Mesenteric fat pad (tissue), 1 donor: ENCODE measurements at regions not wholly inside any gene's neighbourhood (a gene's known extent, or its start where the extent isn't known, plus 50 kb on each side); places are given as distances from the start of the nearest gene placed in this dataset.

Experiments
- DNase-seq: peaks from one replicate; pipeline ENCODE4 v3.0.0-alpha.2; 2020; ENCODE audit warnings: low spot score
- donor health status: DM: yes; HTN: yes; CAD: no.

DNA sequence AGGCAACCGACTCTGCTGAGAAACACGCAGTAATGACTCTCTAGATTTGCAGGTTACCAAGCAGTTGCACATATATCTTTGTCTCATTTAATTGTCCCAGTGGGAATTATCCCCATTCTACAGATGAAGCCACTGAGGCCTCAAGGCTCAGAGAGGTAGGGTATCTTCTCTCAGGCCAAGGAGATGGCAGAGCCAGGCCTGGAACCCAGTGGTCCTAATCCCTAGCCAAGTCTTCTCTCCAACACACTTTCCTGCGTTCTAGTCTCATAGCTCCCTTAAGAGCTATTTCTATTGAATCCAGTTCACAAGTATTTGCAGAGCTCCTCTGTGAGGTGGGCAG is 181.3 kb upstream of the BCOR start:
- no peak for DNase-seq

GRCh38 chrX:40278340-40279090 is 180.8 kb upstream of the BCOR start:
- no peak for DNase-seq

DNA sequence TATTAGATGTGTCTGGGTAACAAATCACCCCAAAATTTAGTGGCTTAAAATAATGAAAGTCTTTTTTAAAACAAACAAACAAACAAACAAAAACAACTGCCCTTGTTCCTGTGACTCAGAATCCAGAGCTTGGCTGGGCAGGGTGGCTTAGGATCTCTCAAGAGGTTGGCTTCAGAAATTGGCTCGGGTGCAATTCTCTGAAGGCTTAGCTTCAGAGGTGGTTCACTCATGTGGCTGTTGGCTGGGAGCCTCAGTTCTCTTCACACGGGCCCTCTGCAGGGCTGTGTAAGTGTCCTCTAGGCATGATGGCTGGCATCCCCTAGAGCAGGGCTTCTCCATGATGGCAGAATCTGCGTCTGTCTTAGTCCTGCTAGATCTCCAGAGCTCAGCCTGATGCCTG is 179.9 kb upstream of the BCOR start:
- no peak for DNase-seq

DNA sequence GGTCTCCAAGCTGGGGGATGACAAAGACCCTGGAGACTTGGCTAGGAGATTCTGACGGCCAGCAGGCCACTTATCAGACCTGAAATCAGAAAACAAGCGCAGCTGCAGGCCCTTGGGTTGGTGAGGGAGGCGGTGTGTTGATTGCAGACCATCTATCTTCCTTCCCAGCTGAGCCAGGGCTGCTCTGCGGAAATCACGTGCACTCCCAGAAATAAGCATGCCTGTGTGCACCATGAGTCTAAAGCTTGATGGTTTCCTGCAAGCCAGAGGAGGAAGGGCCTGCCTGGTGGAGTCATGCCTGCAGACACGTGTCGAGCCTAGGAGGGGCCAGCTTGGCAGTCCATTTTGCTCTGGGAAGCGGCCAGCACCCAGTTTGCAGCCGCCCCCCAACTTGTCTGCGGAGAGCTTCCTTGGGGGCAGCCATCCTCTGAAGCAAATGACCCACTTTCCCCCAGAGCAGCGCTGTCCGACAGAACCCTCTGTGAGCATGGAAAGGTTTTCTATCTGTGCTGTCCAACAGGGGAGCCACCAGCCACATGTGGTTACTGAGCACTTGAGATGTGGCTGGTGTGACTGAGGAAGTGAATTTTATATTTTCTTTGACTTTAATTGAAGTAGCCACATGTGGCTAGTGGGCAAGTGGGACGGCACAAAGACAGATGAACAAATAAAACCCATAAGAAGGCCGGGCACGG is 175.7 kb upstream of the BCOR start:
- no peak for DNase-seq

- DNase-seq, result no peak
These were observed 175.0 kb upstream of the BCOR start for GRCh38 chrX:40272776-40273175.

GRCh38 chrX:40272141-40272540 is 174.4 kb upstream of the BCOR start:
- DNase-seq, result no peak

GRCh38 chrX:40268188-40268520 is 170.4 kb upstream of the BCOR start:
- no peak for DNase-seq

GRCh38 chrX:40267334-40268187 is 169.8 kb upstream of the BCOR start:
- no peak for DNase-seq

DNA sequence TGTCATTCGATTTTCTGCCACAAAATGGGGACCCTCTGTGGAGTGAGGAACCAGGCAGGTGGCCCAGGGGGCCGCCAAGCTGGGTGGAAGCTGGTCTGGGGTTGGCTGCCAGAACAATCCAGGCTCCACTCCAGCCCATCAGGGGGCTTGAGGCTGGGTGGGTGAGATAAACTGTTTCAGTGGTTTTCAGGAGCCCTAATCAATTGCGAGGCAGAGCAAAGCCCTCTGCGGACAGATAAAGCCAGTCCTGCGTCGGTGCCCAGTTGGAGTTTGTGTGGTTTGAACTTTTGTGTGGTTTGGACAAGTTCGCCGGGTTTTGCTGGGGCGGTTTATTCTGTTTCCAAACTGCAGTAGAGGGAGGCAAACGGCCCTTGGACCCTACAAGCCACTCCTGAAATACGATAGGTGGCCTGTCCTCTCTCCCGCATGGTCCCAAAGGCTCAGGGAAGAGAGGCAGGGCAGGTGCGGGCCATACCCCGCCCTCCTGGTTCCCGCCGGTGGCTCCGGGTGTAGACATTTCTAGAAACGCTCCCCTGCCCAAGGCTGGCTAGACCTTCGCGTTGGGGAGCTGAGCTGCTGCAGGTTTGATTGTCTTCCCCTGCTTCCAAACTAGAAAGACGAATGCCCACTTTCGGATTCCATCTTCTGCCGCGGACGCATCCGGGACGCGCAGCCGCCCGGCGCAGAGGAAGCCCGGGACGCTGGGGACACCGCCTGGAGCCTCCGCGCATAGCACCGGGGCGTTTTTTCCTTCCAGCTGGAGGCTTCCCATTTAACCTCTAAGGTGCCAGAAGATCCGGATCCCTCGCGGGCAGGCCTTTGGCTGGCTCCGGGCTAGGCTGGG is 169.0 kb upstream of the BCOR start:
- DNase-seq, result no peak

GRCh38 chrX:40265936-40266335 is 168.2 kb upstream of the BCOR start:
- no peak for DNase-seq

DNA sequence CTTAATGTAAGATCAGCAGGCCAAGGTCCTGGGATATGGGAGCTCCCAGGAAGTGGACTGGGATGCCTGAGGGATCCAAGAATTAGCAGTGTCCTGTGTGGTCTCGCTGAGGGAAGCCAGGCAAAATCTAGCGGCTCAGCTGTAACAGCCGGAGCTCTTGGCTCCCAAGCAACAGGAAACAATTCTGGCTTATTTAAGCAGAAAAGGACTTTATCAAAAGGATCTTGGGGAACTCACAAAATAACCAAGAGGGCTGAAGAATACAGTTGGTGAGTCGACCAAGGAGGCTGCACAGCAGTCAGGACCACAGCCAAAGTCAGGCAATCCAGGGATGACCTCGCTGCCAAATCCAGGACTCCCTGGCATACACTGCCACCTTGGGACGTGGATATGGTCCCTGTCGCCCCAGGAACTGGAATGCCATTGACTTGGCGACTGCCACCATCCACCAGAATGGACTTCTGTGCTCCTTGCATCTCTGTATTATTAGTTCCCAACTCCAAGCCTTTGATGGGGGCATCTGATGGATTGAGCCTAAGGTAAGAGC is 165.3 kb upstream of the BCOR start:
- no peak for DNase-seq

DNA sequence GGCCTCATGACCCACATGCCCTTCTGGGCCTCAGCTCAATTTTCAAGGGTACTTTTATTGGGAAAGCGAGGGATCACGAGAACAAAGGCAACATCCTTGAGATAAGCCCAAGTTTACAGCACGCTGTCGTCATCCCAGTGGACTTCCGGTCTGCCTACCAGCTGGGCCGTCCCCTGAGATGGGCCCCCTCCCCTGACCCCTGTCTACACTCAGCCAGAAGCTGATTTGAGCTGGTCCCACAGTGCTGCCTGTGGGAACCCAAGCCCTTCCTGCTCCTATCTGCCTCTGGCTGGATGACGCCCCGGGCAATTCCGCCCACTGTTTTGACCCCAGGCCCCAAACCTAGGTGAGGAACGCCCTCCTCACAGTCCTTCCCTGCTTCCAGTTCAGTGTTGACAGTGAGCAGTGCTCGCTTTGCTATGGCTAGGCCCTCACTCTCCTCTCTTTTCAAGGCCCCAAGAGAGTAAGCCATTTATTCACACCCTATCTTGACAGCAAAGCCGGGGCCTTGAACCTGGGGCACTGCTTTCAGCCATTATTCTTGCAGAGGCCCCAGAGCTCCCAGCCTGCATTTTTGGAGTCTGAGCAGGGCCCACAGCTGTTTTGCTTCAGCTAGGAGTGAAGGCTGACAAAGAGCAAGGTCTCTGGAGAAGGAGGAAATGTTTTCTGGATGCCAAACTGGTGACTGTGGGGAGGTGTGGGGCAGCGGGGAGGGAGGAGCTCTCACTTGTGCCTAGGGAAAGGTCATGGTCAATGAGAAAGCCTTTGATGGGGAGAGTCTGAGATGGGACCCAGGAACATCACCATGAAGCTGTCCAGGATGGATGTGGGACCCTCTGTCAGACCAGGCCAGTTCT is 164.6 kb upstream of the BCOR start:
- DNase-seq, result no peak

GRCh38 chrX:40261833-40262156 is 164.0 kb upstream of the BCOR start:
- DNase-seq, result no peak

GRCh38 chrX:40260146-40260747 is 162.5 kb upstream of the BCOR start:
- no peak for DNase-seq

- DNase-seq, result no peak
These were observed 161.2 kb upstream of the BCOR start for GRCh38 chrX:40258909-40259308.

- DNase-seq, result no peak
These were observed 156.0 kb upstream of the BCOR start for GRCh38 chrX:40253771-40254170.

DNA sequence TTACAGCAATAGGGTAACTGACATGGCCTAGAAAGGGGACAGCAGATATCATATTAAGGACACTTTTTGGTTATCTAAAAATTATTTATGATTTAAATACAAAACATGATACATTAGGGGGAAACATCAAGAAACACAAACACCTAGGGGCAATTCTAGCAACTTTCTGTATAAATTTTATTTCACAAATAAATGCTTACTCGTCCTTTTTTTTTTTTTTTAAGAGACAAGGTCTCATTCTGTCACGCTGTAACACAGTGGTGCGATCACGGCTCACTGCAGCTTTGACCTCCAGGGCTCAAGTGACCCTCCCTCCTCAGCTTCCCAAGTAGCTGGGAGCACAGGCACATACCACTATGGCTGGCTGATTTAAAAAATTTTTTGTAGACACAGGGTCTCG is 151.8 kb upstream of the BCOR start:
- DNase-seq, result no peak

- no peak for DNase-seq
These were observed 151.1 kb upstream of the BCOR start for GRCh38 chrX:40248822-40249221.

- no peak for DNase-seq
These were observed 150.3 kb upstream of the BCOR start for GRCh38 chrX:40247848-40248622.
